ENCODE measurements at regions not wholly inside any gene's neighbourhood (a gene's known extent, or its start where the extent isn't known, plus 50 kb on each side); places are given as distances from the start of the nearest gene placed in this dataset.
"Not testable (repeated sequence)": the region's sequence is repeated elsewhere in the genome, so short reads cannot be mapped to it uniquely, and the experiment has no call there.

- H3K27ac ChIP-seq = no peak overlapping the region
- H3K4me3 ChIP-seq = no peak overlapping the region
- H3K9me3 ChIP-seq (replicated peaks in 1 of 3) = no peaks in the 10 kb centered on the region
- DNase-seq = no peak
- H3K4me1 ChIP-seq (replicated peaks in 1 of 2) = no peaks in the 10 kb centered on the region
- no peaks in the 10 kb centered on the region for H3K27me3 ChIP-seq
- intact Hi-C loops (cut with DNase I) = no loop called here
- H3K36me3 ChIP-seq (replicated peaks in 1 of 2) = no peaks in the 10 kb centered on the region
- TF ChIP-seq CTCF (IDR thresholded peaks at IDR 0.05) (no peak), POLR2A (IDR thresholded peaks at IDR 0.05) (no peak)
- WGBS, 4 donors = 80 to 92% (median 86%) methylated on average over 4 of the region's 4 CpGs
Observed at GRCh38 chr10:113486531-113486930, 66.3 kb upstream of the HABP2 start.

GRCh38 chr10:113487154-113487553 lies 65.7 kb upstream of the HABP2 start:
- no peaks in the 10 kb centered on the region for H3K4me1 ChIP-seq (replicated peaks in 1 of 2)
- WGBS, 4 donors = 88 to 100% (median 90%) methylated on average over 1 of the region's 1 CpG

GRCh38 chr10:113488186-113488585 lies 64.7 kb upstream of the HABP2 start:
- H3K27me3 ChIP-seq = no peaks in the 10 kb centered on the region
- H3K27ac ChIP-seq = no peak overlapping the region
- H3K9me3 ChIP-seq (replicated peaks in 1 of 3) = no peaks in the 10 kb centered on the region
- TF ChIP-seq CTCF (IDR thresholded peaks at IDR 0.05) = no peak
- no peak for TF ChIP-seq POLR2A (IDR thresholded peaks at IDR 0.05)
- no peak overlapping the region for H3K4me3 ChIP-seq
- H3K4me1 ChIP-seq (replicated peaks in 1 of 2) = no peaks in the 10 kb centered on the region
- intact Hi-C loops (cut with DNase I) = no loop called here
- H3K36me3 ChIP-seq (replicated peaks in 1 of 2) = no peaks in the 10 kb centered on the region
- no peak for DNase-seq

More at GRCh38 chr10:113487154-113487553, 65.7 kb upstream of the HABP2 start:
- no peak overlapping the region for H3K27ac ChIP-seq
- no peaks in the 10 kb centered on the region for H3K27me3 ChIP-seq
- no peak for DNase-seq
- no peaks in the 10 kb centered on the region for H3K9me3 ChIP-seq (replicated peaks in 1 of 3)
- H3K36me3 ChIP-seq (replicated peaks in 1 of 2) = no peaks in the 10 kb centered on the region
- TF ChIP-seq POLR2A (IDR thresholded peaks at IDR 0.05) = no peak
- no peak for TF ChIP-seq CTCF (IDR thresholded peaks at IDR 0.05)
- H3K4me3 ChIP-seq = no peak overlapping the region
- intact Hi-C loops (cut with DNase I) = no loop called here

GRCh38 chr10:113489522-113489921 lies 63.3 kb upstream of the HABP2 start:
- intact Hi-C loops (cut with DNase I); H3K4me1 ChIP-seq (replicated peaks in 1 of 2); H3K27ac ChIP-seq; H3K27me3 ChIP-seq; H3K36me3 ChIP-seq (replicated peaks in 1 of 2); H3K4me3 ChIP-seq; DNase-seq; H3K9me3 ChIP-seq (replicated peaks in 1 of 3): not testable (repeated sequence)
- 61 to 73% (median 66%) methylated on average over 2 of the region's 2 CpGs for WGBS, 4 donors

- no peak for DNase-seq
- Histone ChIP-seq H3K9me3 (replicated peaks in 1 of 3) (no peaks in the 10 kb centered on the region), H3K4me1 (replicated peaks in 1 of 2) (peaks cover 0 to 12% of the 10 kb centered on the region in 2 donors), H3K27me3 (no peaks in the 10 kb centered on the region), H3K4me3 (no peak overlapping the region), H3K27ac (no peak overlapping the region), H3K36me3 (replicated peaks in 1 of 2) (no peaks in the 10 kb centered on the region)
- WGBS, 4 donors = 20 to 37% (median 31%) methylated on average over 3 of the region's 3 CpGs
- intact Hi-C loops (cut with DNase I) = no loop called here
- TF ChIP-seq POLR2A (IDR thresholded peaks at IDR 0.05) (no peak), CTCF (IDR thresholded peaks at IDR 0.05) (no peak)
Observed at GRCh38 chr10:113491967-113492565, 60.8 kb upstream of the HABP2 start.
